Rectal smooth muscle tissue (tissue), 1 donor: ENCODE measurements at regions not wholly inside any gene's neighbourhood (a gene's known extent, or its start where the extent isn't known, plus 50 kb on each side); places are given as distances from the start of the nearest gene placed in this dataset.

Source experiments
- H3K27ac ChIP-seq: one replicate; pipeline ENCODE4 v1.7.0; 2013; ENCODE audit warnings: low read depth, low read length, inconsistent platforms
- H3K27me3 ChIP-seq: one replicate; pipeline ENCODE4 v1.7.0; 2013; ENCODE audit warnings: low read length; ENCODE audit not compliant: control insufficient read depth, insufficient read depth
- H3K36me3 ChIP-seq: one replicate; pipeline ENCODE4 v1.7.0; 2013; ENCODE audit warnings: low read length; ENCODE audit not compliant: control insufficient read depth, insufficient read depth
- H3K4me1 ChIP-seq: one replicate; pipeline ENCODE4 v1.7.0; 2013; ENCODE audit warnings: low read length; ENCODE audit not compliant: control insufficient read depth, insufficient read depth
- H3K4me3 ChIP-seq: one replicate; pipeline ENCODE4 v1.7.0; 2013; ENCODE audit warnings: low read length
- H3K9ac ChIP-seq: one replicate; pipeline ENCODE4 v1.7.0; 2013; ENCODE audit warnings: low read length

DNA sequence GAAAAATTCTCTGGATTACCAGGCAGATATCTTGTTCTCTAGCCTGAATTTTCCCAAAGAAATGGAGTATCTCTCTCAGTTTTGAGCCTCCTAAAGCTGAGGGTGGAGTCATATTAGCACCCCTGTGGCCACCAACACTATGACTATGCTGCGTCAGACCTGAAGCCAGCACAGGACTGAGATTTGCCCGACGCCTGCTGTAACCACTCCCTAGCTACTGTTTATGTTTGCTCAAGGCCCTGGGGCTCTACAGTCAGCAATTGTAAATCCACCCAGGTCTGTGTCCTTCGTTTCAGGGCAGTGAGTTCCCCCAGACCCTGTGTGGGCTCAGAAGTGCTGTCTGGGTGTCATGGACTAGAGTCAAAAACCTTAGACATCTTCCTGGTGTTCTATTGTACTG is 61.4 kb downstream of the ZXDA start:
- Histone ChIP-seq H3K27me3 (no peaks in the 10 kb centered on the region), H3K9ac (no peak overlapping the region), H3K27ac (no peak overlapping the region), H3K4me1 (no peaks in the 10 kb centered on the region), H3K4me3 (no peak overlapping the region), H3K36me3 (no peaks in the 10 kb centered on the region)

DNA sequence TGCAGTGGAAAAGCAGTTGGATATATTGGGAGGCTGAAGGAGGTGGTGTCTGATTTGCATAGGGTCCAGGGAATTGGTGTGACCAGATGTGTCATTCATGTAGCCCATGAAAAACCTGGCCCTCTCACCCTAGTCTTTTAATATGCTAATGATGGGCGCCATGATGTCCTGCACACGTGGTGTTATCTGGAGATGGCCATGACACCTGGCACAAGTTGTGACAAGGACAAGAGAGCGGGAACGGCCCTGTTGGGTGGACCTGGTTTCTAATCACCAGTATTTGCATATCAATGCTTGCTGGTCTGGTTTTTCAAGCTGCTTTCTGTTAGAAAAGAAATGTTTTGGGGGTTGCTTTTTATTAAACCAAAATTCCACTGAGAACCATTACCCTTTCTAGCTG is 87.4 kb downstream of the ZXDA start:
- peaks cover 3% of the 10 kb centered on the region for H3K27me3 ChIP-seq
- H3K36me3 ChIP-seq: no peaks in the 10 kb centered on the region
- H3K4me1 ChIP-seq: no peaks in the 10 kb centered on the region
- H3K4me3 ChIP-seq: no peak overlapping the region
- no peak overlapping the region for H3K27ac ChIP-seq
- H3K9ac ChIP-seq: no peak overlapping the region

GRCh38 chrX:57822398-57822797 is 87.9 kb downstream of the ZXDA start:
- H3K4me3 ChIP-seq: peak overlapping the region; percentile 30
- no peak overlapping the region for H3K27ac ChIP-seq
- no peak overlapping the region for H3K9ac ChIP-seq

DNA sequence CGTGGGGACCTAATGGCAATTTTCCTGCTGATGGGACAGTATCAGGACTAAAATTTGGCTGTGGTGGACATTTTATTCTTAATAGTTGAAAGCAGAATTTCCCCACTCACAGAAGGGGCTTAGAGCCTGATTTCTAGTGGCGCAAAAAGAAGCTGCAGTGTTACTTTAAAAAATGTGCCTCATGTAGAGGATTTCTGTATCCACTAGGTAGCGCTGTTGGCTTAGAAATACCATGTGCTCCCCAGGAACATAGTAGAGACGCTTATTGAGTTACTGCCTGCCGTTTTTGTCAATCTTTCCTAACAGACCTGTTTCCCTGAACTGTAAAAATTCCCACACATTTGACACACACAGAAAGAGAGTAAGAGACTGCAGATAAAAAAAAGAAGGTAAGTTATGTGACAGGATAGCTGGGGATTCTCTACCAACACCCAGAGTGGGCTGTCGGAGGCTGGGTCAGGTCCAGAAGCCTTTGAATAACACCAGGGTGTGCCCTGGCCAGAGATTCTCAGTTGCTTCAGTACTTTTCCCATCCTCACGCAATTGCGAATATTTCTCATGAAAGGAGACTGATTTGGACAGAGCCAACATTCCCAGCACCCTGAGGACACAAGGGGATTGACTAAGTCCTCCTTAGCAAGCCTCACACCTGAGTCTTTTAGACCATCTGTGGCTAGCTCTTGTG is 88.4 kb downstream of the ZXDA start:
- no peak overlapping the region for H3K9ac ChIP-seq
- H3K27me3 ChIP-seq: peaks cover 3% of the 10 kb centered on the region
- no peak overlapping the region for H3K27ac ChIP-seq
- H3K36me3 ChIP-seq: no peaks in the 10 kb centered on the region
- H3K4me3 ChIP-seq: peak overlapping the region; percentile 30
- H3K4me1 ChIP-seq: no peaks in the 10 kb centered on the region

More at GRCh38 chrX:57822398-57822797, 87.9 kb downstream of the ZXDA start:
- Histone ChIP-seq H3K4me1 (no peaks in the 10 kb centered on the region), H3K27me3 (peaks cover 3% of the 10 kb centered on the region), H3K36me3 (no peaks in the 10 kb centered on the region)

- Histone ChIP-seq H3K36me3 (no peaks in the 10 kb centered on the region), H3K4me3 (no peak overlapping the region), H3K9ac (no peak overlapping the region), H3K27me3 (peaks cover 3% of the 10 kb centered on the region), H3K27ac (no peak overlapping the region), H3K4me1 (no peaks in the 10 kb centered on the region)
Observed at GRCh38 chrX:57817302-57817701, 93.0 kb downstream of the ZXDA start.

- Histone ChIP-seq H3K27me3 (no peaks in the 10 kb centered on the region), H3K4me3 (no peak overlapping the region), H3K4me1 (no peaks in the 10 kb centered on the region), H3K36me3 (no peaks in the 10 kb centered on the region), H3K9ac (no peak overlapping the region), H3K27ac (no peak overlapping the region)
Observed at GRCh38 chrX:57772637-57773036, 92.6 kb upstream of the NLRP2B start.

- H3K4me1 ChIP-seq: no peaks in the 10 kb centered on the region
- no peaks in the 10 kb centered on the region for H3K36me3 ChIP-seq
- no peaks in the 10 kb centered on the region for H3K27me3 ChIP-seq
- no peak overlapping the region for H3K4me3 ChIP-seq
- no peak overlapping the region for H3K27ac ChIP-seq
- no peak overlapping the region for H3K9ac ChIP-seq
Observed at GRCh38 chrX:57771689-57772088, 91.6 kb upstream of the NLRP2B start.

GRCh38 chrX:57752866-57753265 is 72.8 kb upstream of the NLRP2B start:
- Histone ChIP-seq H3K27me3 (no peaks in the 10 kb centered on the region), H3K4me1 (no peaks in the 10 kb centered on the region), H3K27ac (no peak overlapping the region), H3K4me3 (no peak overlapping the region), H3K9ac (no peak overlapping the region), H3K36me3 (no peaks in the 10 kb centered on the region)

GRCh38 chrX:57741107-57741506 is 61.0 kb upstream of the NLRP2B start:
- no peaks in the 10 kb centered on the region for H3K36me3 ChIP-seq
- no peaks in the 10 kb centered on the region for H3K4me1 ChIP-seq
- no peak overlapping the region for H3K9ac ChIP-seq
- peaks cover 5% of the 10 kb centered on the region for H3K27me3 ChIP-seq
- H3K27ac ChIP-seq: no peak overlapping the region
- no peak overlapping the region for H3K4me3 ChIP-seq

DNA sequence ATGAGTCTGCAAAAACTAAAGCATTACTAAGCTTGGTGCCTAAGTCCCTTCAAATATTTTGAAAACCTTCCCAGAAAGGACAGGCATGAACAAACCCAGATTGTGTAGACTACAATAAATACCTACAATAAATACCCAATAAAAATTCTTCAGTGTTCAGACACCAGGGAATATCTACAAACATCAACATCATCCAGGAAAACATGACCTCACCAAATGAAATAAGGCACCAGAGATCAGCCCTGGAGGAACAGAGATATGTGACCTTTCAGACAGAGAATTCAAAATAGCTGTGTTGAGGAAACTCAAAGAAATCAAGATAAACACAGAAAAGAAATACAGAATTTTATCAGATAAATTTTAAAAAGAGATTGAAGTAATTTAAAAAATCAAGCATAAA is 57.8 kb upstream of the NLRP2B start:
- H3K36me3 ChIP-seq: no peaks in the 10 kb centered on the region

More for the DNA sequence above, 57.8 kb upstream of the NLRP2B start:
- Histone ChIP-seq H3K9ac (no peak overlapping the region), H3K27me3 (peaks cover 5% of the 10 kb centered on the region), H3K4me3 (no peak overlapping the region), H3K4me1 (no peaks in the 10 kb centered on the region), H3K27ac (no peak overlapping the region)
